PC-9 (cell line): ENCODE measurements at regions not wholly inside any gene's neighbourhood (a gene's known extent, or its start where the extent isn't known, plus 50 kb on each side); places are given as distances from the start of the nearest gene placed in this dataset.

Experiments
- EZH2 ChIP-seq: fragments of 200-600 bp; sonication (generic); IDR thresholded peaks from 2 replicates; pipeline ENCODE4 v1.8.0; 2017; ENCODE audit warnings: antibody characterized with exemption, low read depth
- TF ChIP-seq, protein P1 (sequence below): fragments of 200-600 bp; sonication (generic); conservative IDR thresholded peaks from 2 replicates; pipeline ENCODE4 v1.6.1; 2017; ENCODE audit warnings: mixed run types, antibody characterized with exemption, mild to moderate bottlenecking, moderate library complexity

DNA sequence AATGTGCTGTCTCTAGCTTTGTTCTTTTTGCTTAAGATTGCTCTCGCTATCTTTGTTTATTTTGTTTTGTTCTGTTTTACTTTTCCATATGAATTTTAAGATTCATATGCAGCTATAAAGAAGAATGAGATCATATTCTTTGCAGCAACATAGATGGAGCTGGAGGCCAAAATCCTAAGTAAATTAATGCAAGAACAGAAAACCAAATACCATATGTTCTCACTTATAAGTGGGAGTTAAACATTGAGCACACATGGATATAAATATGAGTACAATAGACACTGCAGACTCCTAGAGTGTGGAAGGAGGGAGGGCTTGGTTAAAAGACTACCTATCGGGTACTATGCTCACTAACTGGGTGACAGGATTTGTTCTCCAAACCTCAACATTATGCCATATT is 237.8 kb downstream of the TRAM1L1 start:
- TF ChIP-seq, protein P1, sequence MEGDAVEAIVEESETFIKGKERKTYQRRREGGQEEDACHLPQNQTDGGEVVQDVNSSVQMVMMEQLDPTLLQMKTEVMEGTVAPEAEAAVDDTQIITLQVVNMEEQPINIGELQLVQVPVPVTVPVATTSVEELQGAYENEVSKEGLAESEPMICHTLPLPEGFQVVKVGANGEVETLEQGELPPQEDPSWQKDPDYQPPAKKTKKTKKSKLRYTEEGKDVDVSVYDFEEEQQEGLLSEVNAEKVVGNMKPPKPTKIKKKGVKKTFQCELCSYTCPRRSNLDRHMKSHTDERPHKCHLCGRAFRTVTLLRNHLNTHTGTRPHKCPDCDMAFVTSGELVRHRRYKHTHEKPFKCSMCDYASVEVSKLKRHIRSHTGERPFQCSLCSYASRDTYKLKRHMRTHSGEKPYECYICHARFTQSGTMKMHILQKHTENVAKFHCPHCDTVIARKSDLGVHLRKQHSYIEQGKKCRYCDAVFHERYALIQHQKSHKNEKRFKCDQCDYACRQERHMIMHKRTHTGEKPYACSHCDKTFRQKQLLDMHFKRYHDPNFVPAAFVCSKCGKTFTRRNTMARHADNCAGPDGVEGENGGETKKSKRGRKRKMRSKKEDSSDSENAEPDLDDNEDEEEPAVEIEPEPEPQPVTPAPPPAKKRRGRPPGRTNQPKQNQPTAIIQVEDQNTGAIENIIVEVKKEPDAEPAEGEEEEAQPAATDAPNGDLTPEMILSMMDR: no peak
- TF ChIP-seq EZH2: no peak
